Non-pigmented ciliary epithelial cell (primary cell): ENCODE measurements at regions not wholly inside any gene's neighbourhood (a gene's known extent, or its start where the extent isn't known, plus 50 kb on each side); places are given as distances from the start of the nearest gene placed in this dataset.

Experiments used
- DNase-seq: peaks from one replicate; pipeline ENCODE4 v3.0.0-alpha.2; 2010; ENCODE audit warnings: low read depth

DNA sequence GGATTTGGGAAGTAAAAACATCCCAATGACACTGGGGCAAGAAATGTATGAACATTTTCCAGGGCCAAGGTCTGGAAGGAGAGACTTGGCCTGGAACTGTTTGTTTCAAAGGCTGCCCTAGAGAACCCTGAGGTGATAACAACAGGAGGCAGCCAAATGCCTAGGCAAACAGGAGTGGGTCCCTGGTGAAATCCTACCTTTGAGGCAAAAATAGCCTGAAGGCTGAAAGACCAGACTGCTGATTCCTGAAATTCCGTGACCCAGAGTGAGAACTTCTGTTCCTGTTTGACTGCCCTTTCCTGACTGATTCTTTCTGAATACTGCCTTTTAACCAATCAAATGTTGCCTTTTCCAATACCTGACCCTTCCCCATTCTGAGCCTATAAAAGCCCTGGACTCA lies 196.4 kb downstream of the NSUN3 start:
- no peak for DNase-seq

DNA sequence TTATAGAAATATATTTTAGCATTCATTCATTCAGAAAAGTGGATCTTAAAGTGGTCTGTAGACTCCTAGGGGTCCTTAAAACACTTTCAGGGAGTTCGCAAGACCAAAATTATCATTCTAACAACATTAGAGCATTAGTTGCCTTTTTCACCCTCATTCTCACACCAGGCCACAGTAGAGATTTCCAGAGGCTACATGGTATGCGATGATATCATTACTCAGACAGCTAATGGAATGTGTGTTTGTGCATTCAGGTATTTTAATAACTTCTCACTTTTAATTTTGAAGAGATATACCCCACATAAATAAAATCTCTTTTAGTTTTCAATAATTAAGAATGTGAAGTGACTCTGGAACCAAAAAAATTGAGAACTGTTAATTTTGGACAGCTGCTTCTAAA lies 206.9 kb downstream of the NSUN3 start:
- no peak for DNase-seq

DNA sequence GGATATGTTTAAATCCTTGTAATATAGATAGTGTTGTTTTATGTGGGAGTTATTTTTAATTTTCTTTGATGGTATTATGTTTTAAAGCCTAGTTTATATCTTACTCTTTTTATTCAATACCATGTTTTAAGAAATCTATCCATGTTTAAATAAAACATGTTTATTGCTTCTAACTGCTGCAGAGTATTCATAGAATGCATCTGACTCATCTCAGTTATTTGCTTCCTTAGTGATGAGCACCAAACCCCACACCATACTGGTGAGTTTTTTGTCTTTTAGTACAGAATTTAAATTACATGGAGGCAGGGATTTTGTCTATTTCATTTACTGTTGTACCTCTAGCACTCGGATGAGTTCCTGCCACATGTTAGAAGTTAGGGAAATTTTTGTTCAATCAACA lies 209.2 kb downstream of the NSUN3 start:
- no peak for DNase-seq

DNA sequence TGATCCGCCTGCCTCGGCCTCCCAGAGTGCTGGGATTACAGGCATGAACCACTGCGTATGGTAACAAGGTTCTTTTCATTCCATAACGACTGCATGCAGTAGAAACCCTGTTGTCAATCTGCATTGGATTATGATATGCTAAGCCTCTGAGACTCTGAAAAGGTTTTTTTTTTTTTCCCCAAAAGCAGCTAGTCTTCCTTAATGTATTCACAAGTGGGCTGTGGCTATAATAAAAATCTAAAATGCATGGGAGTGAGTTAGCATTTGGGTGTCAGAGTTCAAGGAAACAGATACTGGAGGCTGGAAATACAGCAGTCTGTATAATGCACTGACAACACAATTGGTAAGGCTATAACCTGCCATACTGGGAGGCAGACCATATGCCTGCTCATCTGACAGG lies 218.1 kb downstream of the NSUN3 start:
- DNase-seq, result no peak

DNA sequence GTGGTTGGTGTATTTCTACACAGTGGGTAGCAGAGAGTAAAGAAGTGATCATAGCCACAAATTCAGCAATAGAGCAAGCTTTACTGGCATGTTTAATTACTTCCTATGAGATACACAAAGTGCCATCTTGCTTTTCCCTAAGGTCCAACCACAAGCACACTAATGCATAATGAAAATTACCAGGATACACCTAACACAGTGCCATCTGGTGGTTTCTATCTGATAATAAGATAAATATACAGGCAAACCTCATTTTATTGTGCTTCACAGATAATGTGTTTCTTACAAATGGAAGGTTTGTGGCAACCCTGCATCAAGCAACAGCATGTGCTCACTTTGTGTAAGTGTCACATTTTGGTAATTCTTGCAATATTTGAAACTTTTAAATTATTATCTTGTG lies 223.0 kb downstream of the NSUN3 start:
- DNase-seq, result no peak

DNA sequence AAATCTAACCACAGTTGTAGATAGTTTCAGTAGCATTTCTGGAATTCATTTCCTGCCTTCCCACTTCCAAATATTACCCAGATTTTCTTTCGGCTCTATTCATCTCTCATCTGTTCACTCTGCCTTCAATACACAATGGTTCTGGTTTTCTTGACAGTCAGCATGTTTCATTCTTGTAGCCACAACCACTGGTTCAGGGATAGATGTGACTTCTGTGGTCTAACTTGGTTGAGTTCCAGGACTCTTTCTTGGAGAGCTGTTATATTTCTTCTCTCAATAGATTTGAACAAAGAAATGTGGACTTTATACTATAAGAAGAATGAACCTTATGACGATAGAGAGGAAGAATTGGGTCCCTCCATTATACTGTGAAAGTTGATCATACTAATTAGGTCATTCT lies 228.8 kb downstream of the NSUN3 start:
- no peak for DNase-seq

DNA sequence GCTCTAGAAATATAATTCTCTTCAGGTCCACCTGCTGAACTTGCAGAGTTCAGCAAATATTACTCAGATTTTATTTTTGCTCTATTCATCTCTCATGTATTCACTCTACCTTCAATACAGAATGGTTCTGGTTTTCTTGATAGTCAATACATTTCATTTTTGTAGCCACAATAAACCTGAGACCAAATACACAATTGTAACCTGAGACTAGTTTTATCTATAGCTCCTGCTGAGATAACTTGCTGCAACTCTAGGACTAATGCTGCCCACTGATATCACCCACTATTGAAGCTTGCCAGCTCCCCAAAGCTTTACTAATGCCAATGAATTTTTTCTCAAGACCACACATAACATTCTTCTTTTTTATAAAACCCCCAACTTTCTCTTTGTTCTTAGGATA lies 229.3 kb downstream of the NSUN3 start:
- DNase-seq, result no peak

DNA sequence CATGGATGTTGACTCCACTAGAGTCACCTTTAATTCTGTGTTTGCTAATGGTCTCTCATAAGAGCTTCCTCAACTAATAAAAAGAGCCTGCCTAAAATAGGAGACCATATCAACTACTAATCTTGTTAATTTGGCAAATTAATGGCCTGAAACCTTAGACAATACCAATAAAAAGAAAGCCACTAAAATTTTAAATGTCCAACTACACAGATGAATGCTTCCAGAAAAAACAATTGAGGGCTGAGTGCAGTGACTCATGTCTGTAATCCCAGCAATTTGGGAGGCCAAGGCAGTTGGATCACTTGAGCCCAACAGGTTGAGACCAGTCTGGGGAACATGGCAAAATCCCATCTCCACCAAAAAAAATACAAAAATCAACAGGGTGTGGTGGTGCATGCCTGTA lies 230.9 kb downstream of the NSUN3 start:
- no peak for DNase-seq

DNA sequence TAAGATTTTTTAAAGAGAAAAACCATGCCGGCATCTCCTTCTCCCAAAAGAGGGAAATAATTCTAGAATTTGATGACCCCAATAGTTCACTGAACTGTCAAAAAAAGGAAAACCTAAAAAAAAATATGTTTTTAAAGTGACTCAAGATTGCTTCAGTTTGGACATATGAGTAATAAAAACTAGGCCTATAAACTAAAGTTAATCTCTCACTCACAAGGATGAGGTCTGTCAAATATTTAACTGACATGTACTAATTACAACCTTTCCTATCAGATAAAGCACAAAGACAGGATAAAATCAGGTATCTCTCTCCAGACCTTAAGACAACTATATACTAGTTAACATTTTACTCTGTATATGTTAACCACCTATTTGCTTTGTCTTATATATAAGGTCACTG lies 231.9 kb downstream of the NSUN3 start:
- no peak for DNase-seq

DNA sequence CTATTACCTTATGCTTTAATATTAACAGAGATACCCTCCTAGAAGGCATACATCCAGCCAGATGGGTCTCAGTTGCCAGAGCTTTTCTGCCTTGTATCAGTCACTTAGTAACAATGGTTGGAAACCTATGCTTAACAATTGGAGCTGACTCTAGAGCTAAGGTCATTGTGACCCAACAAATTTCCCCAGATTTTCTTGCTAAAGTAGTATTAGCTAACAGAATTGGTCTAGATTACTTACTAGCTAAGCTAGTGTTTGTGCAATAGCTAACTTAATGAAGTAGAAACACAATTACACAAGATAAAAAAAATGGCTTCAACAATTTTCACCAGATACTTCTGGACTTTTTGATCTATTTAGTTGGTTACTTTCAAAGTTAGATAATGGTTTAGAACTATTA lies 236.9 kb downstream of the NSUN3 start:
- no peak for DNase-seq

DNA sequence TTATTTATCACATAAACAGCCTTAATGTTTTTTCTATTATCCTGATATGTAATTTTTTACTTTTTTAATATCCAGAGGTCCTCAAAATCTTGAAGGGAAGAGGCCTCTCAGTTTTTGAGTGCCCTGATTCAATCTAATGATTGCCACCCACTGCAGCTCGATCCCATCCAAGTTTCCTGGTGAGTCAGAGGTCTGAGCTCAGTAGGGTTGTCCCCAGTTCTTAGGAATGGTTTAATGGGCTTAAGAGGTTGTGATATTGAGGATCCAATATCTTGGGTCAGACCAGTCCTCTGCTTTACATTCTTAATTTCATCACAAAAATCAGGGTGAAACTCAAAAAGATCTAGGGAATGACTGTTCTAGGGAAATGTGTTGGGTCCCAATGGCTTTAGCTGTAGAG lies 238.5 kb downstream of the NSUN3 start:
- no peak for DNase-seq

DNA sequence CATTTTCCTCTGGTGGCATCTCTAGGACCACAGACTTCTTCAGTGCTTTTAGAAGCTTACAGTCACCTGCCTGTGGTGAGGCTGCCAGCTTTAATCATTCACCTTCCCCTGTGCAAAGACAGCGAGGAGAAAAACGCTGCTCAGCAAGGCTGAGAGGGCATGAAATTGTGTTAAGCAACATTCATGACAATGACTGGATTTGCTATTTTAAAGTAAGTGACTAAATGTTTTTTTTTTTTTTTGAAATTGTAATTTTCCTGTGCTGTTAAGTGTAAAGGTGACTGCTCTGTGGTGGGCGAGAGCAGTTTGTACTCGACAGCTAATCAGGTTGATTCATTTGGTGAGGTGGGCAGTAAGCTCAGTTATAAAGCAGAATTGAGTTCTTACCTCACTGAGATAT lies 240.4 kb downstream of the NSUN3 start:
- no peak for DNase-seq

DNA sequence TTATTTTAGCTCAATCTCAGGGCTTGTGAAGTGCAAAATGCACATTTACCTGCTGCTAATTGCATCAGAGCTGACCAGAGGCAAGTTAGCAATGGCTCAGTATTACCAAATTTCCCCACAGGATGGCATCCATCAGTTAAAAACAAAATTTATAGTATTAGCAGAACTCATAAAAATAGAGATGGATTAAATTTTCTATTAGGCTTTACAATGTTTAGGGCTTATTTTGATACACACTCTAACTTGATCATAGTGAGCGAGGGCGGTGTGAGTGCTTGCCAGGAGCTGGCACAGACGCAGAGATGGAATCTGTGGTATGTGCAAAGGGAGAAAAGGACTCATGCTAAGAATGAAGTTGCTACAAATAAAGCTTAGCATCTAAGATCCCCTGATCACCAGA lies 241.0 kb downstream of the NSUN3 start:
- DNase-seq, result no peak

DNA sequence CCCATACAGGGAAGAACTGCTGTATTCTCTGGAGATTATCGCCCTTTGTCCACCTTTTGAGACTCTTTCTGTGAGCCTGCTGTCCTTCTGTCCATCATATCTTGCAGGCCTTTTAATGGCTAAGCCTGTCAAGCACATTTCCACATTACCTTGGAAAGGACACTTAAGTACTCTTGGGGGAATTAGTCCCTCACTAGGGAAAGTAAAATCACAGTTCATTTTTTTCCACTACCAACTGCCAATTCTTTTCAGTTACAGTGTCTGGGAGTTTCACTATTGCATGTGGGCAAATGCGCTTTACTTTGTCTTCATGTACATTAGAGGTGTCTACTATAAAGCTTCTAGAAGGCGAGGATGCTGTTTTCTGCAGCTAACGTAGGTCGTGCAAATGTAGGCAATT lies 242.1 kb downstream of the NSUN3 start:
- DNase-seq, result no peak

DNA sequence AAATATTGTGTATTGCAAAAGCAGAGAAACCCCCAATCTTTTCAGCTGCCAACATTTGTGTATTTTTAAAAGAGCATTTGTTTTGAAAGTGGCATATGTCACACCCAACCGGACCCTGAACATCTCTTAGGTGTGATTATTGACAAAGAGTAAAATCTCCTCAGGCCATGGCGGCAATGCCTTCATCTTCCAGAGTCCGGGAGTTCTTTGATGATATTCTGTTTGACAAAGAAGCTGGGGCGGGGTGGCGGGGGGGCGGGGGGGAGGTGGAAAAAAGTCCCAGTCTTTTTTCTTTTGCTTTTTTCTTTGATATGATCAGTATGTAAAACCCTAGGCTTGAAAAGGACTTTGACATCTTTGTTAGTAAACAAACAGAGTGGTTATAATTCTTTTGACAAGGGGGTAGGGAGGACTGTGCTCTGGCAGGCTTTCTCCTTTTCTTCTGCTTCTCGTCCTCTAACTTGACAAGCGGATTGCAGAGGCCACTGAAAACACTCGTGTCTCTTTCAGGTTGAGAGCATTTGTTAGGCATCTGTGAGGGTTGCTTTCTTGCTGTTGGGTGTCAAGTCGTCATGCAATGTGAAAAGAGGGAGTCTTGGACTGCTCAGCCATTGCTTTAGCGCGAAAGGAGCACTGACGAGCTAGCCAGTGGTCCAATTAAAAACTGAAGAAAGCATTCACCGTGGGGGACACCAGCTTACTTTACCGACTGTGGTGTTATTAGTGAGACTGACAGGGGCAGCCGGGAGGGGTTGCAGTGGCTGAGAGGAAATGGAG lies 243.2 kb downstream of the NSUN3 start:
- DNase-seq, result no peak

DNA sequence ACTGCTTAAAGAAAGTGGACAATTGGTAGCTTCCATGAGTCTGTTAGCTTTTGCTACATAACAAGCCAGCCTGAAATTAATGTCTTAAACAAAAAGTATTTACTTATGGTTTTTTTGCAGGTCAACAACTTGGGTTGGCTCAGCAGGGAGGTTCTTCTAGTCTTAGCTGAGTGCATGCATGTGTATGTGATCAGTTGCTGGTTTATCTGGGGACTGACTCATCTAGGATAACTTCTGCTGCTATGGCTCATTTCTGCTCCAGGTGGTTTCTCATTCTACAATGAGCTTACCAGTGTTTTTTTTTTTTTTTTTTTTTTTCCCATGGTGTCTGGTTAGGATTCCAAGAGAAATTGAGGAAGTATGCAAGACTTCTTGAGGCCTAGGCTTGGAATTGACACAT lies 244.7 kb downstream of the NSUN3 start:
- no peak for DNase-seq

DNA sequence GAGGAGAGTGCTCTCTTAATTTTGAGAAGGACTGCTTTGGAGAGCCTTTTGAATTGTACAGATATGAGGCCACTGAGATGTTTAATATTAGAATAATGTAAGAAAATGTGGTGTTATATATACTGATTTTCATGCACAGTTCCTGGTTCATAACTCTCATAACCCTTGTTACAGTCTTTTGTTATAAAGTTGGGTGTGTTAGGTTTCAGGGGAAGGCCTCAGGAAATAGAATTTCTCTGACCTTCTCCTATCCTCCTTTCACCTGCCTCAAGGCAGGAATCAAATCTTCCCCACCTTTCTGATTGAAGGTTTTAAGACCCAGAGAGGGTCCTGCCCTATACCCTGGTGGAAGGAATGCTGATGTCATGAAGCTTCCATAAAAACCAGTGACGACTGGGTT lies 245.9 kb downstream of the NSUN3 start:
- DNase-seq, result no peak

DNA sequence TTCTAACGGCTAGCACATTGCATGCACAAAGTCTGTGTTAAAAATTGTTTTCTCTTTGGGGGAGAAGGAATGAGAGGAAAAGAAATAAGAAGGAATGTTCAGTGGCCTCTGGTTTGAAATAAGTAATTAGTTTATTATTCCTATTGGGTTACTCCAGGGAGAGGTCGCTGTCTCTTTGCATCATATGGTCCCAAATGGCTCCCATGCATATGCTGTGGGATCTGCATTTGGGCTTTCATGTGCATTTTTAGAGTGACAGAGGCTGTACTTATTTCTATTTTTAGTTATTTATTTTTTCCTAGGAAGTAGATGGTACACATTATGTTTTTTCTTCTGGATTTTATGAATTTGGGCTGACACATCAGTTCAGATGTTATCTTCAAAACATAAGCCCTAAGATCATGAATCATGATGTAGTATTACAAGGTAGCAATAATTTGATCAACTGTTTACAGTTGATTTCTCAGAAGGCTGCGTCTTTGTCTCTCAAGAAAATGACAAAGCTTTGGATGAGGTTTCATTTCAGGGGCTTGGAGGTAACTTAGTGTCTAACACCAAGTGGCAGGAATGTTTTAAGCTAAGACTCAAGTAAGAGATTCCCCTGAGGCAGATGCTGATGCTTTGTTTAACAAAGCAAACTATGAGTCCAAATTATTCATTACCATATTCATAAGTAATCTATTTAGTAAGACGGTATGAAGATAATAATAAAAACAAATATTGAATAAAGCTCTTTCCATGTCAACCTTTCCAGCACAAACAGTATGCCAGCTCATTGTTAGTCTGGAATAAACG lies 247.7 kb downstream of the NSUN3 start:
- no peak for DNase-seq

DNA sequence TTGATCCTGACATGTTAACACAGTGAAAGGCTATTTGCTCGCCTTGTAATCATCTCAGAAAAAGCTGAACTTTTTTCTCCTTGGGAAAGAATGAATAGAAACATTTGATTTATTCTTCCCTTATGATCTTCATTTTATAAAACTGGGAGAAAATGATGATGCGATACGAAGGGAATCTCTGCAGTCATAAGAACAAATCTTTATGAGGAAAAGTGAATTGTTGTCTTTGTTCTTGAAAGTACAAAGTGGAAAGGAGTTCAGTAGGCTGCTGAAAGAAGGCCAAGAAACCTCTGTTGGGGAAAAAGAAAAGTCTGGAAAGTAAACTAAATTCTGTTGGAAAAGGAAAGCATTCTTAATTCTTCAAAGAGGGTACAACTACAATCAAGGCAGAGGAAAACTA lies 248.8 kb downstream of the NSUN3 start:
- DNase-seq, result no peak

DNA sequence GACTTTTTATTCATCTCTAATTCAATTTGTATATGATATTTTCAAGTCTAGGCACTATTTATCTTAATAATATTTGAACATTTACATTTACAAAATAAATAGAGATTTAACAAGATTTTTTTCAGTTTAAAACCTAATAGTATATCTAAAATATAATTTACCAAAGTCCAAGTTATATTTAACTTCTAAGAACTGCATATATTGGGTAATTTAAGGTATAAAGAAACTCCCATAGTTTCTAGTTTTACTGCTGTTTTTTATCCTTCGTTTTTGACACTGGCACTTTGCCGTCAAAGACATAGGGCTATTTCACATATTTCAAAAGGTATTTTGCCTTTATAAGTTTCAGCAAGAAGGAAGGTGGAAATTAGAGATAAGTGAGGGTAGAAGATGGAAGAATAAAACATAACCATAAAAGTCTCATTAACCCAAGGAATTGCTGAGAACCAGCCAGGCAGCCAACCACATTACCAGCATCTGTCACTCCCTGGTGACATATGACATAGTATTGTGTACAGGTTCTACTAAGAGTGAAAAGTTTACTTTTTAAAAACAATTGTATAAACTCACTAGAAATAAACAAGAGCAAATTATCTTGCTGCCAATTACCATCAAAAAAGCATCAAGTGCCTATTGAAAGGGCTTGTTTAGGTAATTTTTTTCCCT lies 251.5 kb downstream of the NSUN3 start:
- DNase-seq, result no peak

DNA sequence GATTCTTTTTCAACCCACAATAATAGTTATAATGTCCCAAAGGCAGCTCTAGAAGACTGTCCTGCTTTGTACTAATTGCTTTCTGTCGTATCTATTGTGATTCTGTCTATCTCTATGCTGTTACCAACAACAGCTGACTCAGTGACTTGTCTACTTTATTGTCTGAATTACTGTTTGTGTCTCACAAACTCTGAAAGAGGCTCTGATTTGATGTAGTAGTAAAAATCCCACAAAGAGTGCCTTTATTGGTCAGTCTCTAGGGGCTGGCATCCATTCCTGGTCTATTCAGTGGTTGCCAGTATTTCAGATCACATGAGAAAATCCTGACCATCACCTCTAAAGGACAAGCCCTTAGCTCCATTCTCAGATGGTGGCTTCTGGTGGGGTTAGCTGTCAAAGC lies 254.2 kb downstream of the NSUN3 start:
- no peak for DNase-seq

DNA sequence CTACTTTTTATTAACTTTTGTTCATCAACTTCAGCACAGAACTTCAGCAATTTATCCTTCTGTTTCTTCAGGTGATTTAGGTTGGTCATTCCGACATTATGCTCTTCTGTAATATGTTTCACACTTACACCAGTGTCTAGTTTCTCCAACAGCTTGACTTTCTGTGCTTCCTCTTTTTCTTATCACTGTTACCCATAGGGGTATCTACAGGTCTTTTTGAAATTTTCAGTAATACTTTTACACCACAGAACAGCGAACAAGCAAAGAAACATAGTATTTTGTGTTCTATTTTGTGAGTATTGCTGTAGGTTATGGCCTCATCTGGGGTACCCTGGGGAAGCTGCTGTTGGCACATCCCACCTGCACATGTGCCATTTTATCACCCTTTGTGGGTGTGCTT lies 260.7 kb downstream of the NSUN3 start:
- no peak for DNase-seq

DNA sequence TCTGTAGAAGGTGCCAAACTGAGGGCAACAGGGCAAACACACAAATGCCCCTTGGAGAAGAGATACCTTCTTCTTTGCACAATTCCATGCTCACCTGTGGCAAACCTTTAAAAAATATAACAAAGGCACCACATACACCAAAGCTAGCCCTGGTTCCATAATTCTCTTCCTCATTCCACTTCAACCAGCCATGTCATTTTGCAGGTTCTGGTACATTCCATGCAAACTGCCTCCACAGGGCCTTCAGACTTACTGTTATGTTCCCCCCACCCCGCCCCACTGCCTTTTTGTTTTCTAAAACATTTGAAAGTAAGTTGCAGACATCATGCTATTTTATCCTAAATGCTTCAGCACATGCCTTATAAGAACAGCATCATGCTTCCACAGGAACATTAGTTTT lies 269.0 kb downstream of the NSUN3 start:
- DNase-seq, result no peak
